Transverse colon (tissue), 4 donors: ENCODE measurements at regions not wholly inside any gene's neighbourhood (a gene's known extent, or its start where the extent isn't known, plus 50 kb on each side); places are given as distances from the start of the nearest gene placed in this dataset.

ENCODE experiments used
- CTCF ChIP-seq, 5 experiments: fragments of 200-600 bp in 3 of 5; fragments of 450-650 bp in 2 of 5; sonication (generic) in 3 of 5; IDR thresholded peaks; 1 replicate in 2 of 5; 2 replicates in 3 of 5; pipeline ENCODE4 v1.5.1; 2016 to 2017; ENCODE audit warnings: antibody characterized with exemption in 5 of 5, inconsistent platforms in 3 of 5, mild to moderate bottlenecking in 2 of 5, moderate library complexity in 1 of 5
- EP300 ChIP-seq: sonication (generic); formaldehyde crosslinking; IDR thresholded peaks from one replicate; pipeline ENCODE4 v1.6.1; 2017; ENCODE audit warnings: antibody characterized with exemption, low read depth
- POLR2A ChIP-seq: fragments of 450-650 bp; IDR thresholded peaks from one replicate; pipeline ENCODE4 v1.6.1; 2016; ENCODE audit warnings: antibody characterized with exemption, mild to moderate bottlenecking, moderate library complexity
- POLR2AphosphoS5 ChIP-seq, 3 donors: sonication (generic); formaldehyde crosslinking; IDR thresholded peaks; one replicate each; pipeline ENCODE4 v1.6.1; 2016; ENCODE audit warnings: antibody characterized with exemption in 3 of 3

DNA sequence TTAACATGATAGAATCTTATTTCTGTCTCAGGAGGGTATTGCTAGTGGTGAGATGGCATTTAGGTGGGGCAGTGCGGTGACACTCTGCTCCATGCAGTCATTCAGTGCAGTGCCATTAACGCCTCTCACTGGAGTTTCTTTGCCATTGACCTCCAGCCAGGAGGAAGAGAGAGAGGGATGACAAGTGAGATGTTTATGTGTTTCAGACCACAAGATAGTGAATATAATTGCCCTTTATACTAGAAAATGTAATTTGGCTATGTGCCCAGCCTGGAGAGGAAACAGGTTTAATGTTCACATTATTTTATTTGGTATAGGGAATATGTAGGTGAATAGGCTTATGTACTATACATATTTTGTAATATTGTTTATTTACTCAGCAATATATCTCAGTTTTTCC, 84.5 kb downstream of the ZIC1 start:
- no peak for TF ChIP-seq POLR2A
- TF ChIP-seq CTCF (IDR thresholded peaks at IDR 0.05) = no peak
- TF ChIP-seq EP300 = no peak
- no peak for TF ChIP-seq POLR2AphosphoS5 (IDR thresholded peaks at IDR 0.05)
